GM21619 (cell line): ENCODE measurements at regions not wholly inside any gene's neighbourhood (a gene's known extent, or its start where the extent isn't known, plus 50 kb on each side); places are given as distances from the start of the nearest gene placed in this dataset.
"Not testable (repeated sequence)": the region's sequence is repeated elsewhere in the genome, so short reads cannot be mapped to it uniquely, and the experiment has no call there.

ENCODE experiments used
- ATAC-seq: cut with Tn5 transposase; IDR thresholded peaks from one replicate; pipeline ENCODE4 v1.9.1; 2021; ENCODE audit not compliant: unreplicated experiment

GRCh38 chr4:138860357-138860756 is 155.2 kb upstream of the NOCT start:
- not testable (repeated sequence) for ATAC-seq

GRCh38 chr4:138859254-138859653 is 156.3 kb upstream of the NOCT start:
- ATAC-seq = no peak

GRCh38 chr4:138858419-138858818 is 157.2 kb upstream of the NOCT start:
- no peak for ATAC-seq

- no peak for ATAC-seq
These were observed 158.2 kb upstream of the NOCT start for GRCh38 chr4:138857416-138857815.

- no peak for ATAC-seq
These were observed 162.9 kb upstream of the NOCT start for GRCh38 chr4:138852681-138853080.

- ATAC-seq = no peak
These were observed 163.9 kb upstream of the NOCT start for GRCh38 chr4:138851391-138852335.

GRCh38 chr4:138845664-138846063 is 169.9 kb upstream of the NOCT start:
- no peak for ATAC-seq

GRCh38 chr4:138845054-138845453 is 170.5 kb upstream of the NOCT start:
- ATAC-seq = no peak

GRCh38 chr4:138843616-138844015 is 172.0 kb upstream of the NOCT start:
- ATAC-seq = no peak

- no peak for ATAC-seq
These were observed 174.2 kb upstream of the NOCT start for GRCh38 chr4:138841343-138841742.

GRCh38 chr4:138838251-138838650 is 177.3 kb upstream of the NOCT start:
- no peak for ATAC-seq

GRCh38 chr4:138835832-138836533 is 179.6 kb upstream of the NOCT start:
- ATAC-seq = peak; percentile 37

GRCh38 chr4:138833974-138834373 is 181.6 kb upstream of the NOCT start:
- peak; percentile 75 for ATAC-seq

- no peak for ATAC-seq
These were observed 183.0 kb upstream of the NOCT start for GRCh38 chr4:138832563-138832962.

- no peak for ATAC-seq
These were observed 183.6 kb upstream of the NOCT start for GRCh38 chr4:138831948-138832347.

GRCh38 chr4:138828926-138829325 is 186.7 kb upstream of the NOCT start:
- ATAC-seq = no peak

GRCh38 chr4:138826754-138827153 is 188.8 kb upstream of the NOCT start:
- no peak for ATAC-seq

- no peak for ATAC-seq
These were observed 189.3 kb upstream of the NOCT start for GRCh38 chr4:138826322-138826721.

- ATAC-seq = no peak
These were observed 194.2 kb upstream of the NOCT start for GRCh38 chr4:138821331-138821730.

GRCh38 chr4:138816875-138817274 is 198.7 kb upstream of the NOCT start:
- no peak for ATAC-seq

- no peak for ATAC-seq
These were observed 199.8 kb upstream of the NOCT start for GRCh38 chr4:138815811-138816210.

- no peak for ATAC-seq
These were observed 209.8 kb upstream of the NOCT start for GRCh38 chr4:138805736-138806135.
